GM21825 (cell line): ENCODE measurements at regions not wholly inside any gene's neighbourhood (a gene's known extent, or its start where the extent isn't known, plus 50 kb on each side); places are given as distances from the start of the nearest gene placed in this dataset.
"Not testable (repeated sequence)": the region's sequence is repeated elsewhere in the genome, so short reads cannot be mapped to it uniquely, and the experiment has no call there.

Experiments
- ATAC-seq: cut with Tn5 transposase; IDR thresholded peaks from one replicate; pipeline ENCODE4 v1.9.1; 2021; ENCODE audit warnings: mild to moderate bottlenecking, moderate library complexity; ENCODE audit not compliant: unreplicated experiment

DNA sequence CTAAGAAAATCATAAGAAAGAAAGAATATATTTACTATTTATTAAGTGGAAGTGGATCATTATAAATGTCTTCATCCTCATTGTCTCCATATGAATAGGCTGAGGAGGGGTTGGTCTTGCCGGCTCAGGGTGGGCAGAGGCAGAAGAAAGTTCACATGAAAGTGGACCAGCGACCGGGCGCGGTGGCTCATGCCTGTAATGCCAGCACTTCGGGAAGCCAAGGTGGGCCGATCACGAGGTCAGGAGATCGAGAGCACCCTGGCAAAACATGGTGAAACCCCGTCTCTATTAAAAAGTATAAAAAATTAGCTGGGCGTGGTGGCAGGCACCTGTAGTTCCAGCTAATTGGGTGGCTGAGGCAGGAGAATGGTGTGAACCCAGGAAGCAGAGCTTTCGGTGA, 1145.4 kb downstream of the STIM2 start:
- no peak for ATAC-seq

DNA sequence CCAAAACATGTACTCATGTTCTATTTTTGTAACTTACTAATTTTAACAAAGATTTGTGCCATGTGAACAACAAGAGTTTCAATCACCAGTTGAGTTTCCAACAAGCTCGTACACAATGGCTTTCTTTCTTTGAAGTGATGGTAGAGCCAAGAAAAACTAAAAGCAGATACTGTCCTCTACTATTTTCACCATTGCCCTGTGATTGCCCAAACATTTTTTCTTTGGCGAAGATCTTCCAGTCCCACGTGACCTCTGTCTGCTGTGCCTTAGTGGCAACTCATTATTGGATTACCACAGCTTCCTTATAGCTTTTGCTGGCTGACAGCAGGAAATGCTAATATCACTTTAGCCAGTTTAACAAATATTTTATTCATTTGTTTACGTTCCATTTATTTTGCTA, 1147.1 kb downstream of the STIM2 start:
- ATAC-seq: no peak

DNA sequence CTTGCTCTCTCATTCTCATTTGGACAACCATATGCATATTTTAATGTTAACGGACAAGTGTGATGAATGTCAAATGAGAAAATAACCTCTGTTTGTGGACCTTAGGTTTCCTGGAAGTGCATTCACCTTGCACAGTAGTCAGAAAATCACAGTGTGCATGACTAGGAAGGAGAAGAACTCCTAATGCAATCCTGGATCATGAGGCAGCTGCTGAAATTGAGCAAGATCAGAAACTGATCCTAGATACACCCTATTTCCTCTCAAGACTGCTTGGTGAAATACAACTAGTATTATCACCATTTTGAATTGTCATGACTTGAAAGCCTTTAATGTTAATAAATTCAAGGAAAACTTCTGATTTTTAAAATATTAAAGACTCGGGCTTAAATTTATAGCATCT, 1148.9 kb downstream of the STIM2 start:
- ATAC-seq: no peak

DNA sequence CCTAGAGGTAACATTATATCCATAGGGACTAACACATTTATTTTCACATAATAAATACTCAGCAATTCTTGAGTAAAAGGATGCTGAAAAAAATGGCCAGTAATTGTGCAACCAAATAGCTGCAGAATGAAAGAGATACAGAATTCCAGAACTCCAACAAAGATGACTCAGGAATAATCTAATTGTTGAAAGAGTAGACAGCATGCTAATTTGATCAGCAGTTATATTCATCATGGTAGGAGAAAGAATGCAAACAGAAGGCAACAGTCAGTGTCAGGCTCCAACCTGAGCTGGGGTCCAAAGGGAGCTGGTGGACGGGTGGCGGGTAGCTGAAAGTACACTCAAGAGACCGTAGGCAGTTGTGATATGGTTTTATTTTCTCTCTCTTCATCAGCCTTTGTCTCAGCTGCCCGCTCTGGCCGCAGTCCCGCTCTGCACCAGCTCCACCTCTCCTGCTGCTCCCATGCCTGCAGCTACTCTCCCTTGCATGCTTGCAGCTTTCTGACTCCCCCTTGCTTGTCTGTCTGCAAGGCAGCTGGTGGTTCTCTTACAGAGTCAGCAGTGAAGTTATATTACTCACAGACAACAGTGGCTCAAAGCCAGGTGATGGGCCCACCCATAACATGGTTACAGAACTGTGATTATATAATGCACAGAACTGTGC, 1150.1 kb downstream of the STIM2 start:
- no peak for ATAC-seq

DNA sequence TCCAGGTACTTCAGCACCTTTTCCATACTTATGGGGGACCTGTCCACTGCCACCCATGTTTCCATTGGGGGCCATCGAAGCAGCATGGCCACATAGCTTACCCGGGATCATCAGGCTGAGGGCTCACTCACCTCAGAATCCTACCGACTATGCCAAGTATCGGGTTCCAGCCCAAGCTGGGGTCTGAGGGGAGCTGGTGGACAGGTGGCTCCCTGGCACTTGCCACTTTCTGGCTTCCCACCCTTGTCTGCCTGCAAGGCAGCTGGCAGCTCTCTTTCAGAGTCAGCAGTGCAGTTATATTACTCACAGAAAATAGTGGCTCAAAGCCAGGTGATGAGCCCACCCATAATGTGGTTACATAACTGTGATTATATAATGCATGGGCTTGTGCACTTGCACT, 1153.8 kb downstream of the STIM2 start:
- ATAC-seq: no peak

DNA sequence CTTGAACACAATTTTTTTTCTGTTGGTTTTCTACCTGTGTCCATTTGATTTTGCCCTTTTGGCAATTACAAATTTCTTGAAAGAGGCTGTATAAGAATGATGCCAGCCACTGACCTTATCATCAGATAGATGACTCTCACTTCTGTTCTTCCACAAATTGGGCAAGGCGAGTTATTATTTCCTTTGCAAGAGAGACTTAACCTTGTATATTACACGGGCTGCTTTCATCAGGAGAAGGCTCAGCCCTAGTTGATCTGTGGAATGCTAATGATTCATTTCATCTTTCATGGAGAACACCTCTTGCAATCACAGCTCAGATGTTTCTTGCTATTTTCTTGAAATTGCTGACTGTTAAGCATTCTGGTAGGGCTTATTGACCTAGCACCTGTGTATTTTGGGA, 1155.4 kb downstream of the STIM2 start:
- no peak for ATAC-seq

DNA sequence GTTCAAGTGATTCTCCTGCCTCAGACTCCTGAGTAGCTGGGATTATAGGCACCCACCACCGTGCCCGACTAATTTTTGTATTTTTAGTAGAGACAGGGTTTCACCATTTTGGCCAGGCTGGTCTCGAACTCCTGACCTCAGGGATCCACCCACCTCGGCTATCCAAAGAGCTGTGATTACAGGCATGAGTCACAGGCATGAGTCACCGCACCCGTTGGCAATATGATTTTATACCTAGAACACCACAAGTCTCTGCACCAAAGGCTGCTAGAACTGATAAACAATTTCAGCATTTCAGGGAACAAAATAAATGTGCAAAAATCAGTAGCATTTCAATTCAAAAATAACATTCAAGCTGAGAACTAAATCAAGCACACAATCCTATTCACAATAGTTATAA, 1177.6 kb downstream of the STIM2 start:
- not testable (repeated sequence) for ATAC-seq

DNA sequence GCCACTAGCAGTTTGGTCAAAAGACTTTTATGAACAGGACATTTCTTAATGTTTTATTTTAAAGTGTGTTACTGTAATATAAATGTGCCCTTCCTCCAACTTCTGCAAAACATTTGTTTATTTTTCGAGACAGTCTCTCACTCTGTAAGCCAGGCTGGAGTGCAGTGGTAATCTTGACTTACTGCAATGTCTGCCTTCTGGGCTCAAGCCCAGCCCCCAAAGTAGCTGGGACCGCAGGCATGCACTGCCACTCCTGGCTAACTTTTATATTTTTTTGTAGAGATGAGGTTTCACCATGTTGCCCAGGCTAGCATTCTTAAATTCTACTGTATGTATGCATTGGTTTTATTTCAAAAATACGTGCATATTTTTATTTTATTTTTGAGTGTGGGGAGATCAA, 1201.9 kb downstream of the STIM2 start:
- no peak for ATAC-seq

DNA sequence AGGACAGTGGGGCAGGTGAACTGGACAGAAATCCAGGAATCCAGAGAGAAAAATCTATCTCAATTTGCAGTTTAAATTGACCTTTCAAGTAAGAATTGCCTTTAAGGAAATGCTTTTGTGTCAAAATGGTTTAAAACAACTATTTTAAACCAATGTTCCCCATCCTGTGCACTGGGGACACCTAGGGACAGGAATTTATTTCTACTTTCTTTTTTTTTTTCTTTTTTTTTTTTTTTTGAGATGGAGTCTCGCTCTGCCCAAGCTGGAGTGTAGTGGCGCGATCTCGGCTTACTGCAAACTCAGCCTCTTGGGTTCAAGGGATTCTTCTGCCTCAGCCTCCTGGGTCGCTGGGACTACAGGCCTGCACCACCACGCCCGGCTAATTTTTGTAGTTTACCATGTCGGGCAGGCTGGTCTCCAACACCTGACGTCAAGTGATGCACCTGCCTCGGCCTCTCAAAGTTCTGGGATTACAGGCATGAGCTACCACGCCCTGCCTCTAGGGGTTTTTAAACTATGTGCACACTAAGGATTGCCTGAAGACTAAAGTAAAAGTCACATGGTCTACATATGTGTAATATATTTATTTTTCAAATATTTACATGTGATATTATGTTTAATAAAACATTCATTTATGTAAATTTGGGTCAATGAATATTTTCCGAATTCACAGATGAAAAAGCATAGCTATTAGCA, 1213.4 kb downstream of the STIM2 start:
- no peak for ATAC-seq

DNA sequence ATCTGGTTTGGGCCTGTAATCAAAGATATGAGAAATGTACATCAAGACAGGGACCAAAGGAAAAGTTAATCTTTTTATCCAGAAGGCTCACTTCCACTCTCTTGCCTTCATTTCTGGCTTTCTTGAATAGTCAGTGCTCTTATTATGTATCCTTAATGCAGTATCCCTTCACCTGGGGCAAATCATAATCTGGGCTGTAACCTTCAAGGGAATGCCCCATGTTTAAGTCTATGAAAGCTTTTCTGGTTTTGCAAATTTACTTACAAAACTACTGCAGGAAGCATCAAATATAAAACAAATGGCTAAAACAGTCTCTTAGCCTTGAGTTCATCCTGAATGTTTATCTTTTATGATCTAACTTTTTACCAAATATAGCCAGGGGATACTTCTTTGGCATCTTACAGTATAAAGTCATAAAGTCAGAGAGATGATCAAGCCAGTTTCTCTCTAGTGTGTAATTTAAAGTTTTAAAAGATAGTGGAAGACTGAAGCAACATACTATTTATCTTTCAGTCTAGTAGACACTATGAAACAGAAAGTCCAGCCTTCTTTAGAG, 1214.8 kb downstream of the STIM2 start:
- no peak for ATAC-seq

DNA sequence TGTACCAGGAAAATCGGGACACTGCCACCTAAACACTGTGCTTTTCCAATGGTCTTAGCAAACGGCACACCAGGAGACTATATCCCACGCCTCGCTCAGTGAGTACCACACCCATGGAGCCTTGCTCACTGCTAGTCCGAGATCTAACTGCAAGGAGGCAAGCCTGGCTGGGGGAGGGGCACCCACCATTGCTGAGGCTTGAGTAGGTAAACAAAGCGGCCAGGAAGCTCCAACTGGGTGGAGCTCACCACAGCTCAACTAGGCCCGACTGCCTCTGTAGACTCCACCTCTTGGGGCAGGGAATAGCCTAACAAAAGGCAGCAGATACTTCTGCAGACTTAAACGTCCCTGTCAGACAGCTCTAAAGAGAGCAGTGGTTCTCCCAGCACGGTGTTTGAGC, 1216.6 kb downstream of the STIM2 start:
- not testable (repeated sequence) for ATAC-seq

DNA sequence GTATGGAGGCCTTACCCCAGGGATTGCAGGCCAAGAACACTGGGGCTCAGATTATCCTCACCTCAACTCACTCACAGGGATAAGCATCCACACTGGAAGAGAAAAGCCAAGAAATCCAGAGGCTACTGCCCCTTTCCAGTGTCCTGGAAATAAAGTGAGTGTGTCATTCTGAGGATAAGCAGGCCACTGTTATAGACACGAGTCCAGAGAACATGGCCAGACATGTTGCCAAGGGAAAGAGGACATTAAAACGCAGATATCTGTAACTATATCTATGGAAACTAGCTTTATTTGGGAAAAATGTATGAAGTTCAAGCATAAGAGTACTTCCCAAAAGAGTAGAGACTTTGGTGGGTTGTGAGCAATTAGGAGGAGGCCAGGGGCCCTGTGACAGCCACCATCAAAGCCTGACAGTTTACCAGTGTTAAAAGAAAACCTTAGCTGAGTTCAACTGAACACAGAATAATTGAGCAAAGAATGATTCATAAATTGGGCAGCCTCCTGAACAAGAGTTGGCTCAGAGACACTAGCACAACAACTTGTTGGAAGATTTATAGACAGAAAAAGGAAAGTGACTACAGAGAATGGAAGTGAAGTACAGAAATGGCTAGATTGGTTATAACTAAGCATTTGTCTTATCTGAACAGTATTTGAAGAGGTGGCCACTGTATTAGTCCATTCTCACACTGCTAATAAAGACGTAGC, 1222.2 kb downstream of the STIM2 start:
- ATAC-seq: no peak

DNA sequence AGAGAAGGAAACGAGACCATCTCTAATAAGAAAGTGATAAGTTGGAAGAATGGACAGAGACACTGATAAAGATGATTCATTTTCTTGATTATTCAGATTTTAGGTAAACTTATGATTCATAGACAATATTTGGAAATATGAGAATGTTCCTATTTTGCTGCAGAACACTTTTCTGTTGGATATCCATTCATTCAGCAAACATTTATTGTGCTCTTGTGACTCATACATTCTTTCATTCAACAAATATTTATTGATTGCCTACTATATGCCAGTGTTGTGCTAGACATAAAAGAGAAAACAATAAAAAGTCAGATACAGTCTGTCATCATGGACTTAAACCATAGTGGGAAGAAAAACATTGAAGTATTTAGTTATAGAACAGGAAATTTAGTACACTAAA, 1232.0 kb downstream of the STIM2 start:
- no peak for ATAC-seq

DNA sequence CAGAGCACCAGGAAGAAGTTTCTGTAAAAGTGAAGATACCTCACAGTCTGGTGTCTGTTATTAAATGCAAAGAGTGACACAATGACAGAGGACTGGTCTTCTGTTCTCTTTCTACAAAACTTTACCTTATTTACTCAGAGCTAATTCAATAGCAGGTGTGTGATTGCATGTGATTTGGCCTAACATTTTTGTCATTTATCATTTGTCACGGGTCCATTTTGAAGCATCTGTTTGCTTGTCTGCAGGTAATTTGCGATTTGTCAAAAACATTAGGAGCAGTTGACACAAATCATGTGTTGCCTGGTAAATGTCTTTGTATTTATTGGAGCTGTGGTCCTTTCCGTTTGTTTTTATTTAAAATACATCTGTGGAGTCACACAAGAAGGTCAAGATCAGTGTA, 1232.4 kb downstream of the STIM2 start:
- ATAC-seq: no peak

DNA sequence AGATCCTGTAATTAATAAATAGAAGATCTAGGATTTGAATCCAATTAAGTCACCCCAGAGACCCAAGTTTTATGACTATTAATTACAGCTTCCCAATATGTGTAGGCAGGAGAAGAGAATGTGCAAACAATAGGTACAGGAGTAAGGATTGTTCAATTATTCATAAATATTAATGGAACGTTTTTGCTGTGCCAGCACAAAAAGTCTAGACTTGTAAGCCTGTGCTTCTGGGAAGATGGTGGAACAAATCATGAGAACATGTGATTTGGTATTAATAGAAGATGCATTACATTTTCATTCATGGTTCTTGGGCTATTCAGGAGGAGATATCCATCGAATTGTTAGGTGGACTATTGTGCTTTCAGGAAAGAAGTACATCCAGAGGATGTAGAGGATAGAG, 1240.9 kb downstream of the STIM2 start:
- ATAC-seq: no peak

DNA sequence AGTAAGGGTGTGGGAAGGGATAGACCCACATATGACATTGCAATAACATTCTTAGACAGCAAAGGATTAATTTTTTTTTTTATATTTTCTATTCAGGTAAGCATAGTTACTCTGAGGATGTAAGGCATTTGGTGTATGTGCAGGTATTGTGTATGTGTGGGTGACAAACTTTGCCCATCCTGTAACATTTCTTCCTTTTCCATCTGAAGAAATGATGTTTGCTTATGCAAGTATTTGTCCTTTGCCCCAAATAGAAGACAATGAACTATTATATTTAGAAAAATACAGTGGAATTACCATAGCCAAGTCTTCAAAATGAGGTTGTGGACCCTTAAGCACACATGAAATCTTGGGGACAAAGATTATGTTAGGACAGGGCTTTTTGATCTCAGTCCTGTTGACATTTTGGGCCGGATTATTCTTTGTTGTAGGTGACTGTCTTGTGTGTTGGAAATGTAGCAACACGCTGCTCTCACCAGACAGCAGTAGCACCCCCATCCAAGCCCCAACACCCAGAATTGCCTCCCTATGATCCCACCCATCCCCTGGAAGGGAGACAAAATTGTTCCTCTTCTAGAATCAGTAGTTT, 1244.7 kb downstream of the STIM2 start:
- ATAC-seq: no peak

DNA sequence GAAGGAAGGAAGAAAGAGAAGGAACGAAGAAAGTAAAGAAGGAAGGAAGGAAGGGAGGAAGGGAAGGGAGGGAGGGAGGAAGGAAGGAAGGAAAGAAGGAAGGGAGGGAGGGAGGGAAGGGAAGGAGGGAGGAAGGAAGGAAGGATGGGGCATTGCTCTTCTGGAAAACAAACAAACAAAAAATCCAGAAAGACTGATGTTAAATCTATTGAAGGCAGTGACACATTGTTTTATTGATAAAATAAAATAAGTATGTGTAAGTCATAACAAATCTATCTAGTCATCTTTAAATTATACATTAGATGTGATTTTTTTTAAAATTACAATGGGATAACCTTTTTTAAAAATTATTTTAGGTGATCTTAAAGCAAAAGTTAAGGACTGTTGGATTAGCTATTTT, 1245.5 kb downstream of the STIM2 start:
- no peak for ATAC-seq

DNA sequence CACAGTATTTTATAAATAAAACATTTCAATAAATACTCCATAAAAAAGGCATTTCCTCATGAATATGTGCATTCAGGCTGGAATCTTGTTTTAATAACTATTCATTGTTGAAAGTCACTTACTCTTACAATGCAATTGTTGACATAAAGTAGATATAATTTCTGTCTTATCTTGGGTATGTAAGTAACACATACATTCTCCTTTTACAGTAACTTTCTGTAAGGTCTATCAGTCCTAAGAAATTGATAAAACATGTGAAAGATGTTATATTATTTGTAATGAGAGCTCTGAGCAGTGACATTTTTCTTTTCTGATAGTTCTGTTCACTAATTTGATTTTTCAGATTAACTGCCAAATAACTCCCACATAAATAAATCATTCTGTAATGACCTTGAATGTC, 1249.2 kb downstream of the STIM2 start:
- ATAC-seq: no peak

DNA sequence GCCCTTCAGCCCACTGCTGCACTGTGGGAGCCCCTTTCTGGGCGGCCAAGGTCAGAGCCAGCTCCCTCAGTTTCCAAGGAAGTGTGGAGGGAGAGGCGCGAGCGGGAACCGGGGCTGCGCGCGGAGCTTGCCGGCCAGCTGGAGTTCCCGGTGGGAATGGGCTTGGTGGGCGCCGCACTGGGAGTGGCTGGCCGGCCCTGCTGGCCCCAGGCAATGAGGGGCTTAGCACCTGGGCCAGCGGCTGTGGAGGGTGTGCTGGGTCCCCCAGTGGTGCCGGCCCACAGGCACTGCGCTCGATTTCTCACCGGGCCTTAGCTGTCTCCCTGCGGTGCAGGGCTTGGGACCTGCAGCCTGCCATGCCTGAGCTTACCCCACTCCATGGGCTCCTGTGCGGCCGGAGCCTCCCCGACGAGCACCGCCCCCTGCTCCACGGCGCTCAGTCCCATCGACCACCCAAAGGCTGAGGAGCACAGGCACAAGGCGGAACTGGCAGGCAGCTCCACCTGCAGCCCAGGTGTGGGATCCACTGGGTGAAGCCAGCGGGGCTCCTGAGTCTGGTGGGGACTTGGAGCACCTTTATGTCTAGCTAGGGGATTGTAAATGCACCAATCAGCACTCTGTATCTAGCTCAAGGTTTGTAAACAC, 1252.2 kb downstream of the STIM2 start:
- not testable (repeated sequence) for ATAC-seq

DNA sequence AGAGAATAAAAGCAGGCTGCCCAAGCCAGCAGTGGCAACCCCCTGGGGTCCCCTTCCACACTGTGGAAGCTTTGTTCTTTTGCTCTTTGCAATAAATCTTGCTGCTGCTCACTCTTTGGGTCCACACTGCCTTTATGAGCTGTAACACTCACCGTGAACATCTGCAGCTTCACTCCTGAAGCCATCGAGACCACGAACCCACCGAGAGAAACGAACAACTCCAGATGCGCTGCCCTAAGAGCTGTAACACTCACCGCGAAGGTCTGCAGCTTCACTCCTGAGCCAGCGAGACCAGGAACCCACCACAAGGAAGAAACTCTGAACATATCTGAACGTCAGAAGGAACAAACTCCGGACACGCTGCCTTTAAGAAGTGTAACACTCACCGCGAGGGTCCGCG, 1252.9 kb downstream of the STIM2 start:
- ATAC-seq: not testable (repeated sequence)

DNA sequence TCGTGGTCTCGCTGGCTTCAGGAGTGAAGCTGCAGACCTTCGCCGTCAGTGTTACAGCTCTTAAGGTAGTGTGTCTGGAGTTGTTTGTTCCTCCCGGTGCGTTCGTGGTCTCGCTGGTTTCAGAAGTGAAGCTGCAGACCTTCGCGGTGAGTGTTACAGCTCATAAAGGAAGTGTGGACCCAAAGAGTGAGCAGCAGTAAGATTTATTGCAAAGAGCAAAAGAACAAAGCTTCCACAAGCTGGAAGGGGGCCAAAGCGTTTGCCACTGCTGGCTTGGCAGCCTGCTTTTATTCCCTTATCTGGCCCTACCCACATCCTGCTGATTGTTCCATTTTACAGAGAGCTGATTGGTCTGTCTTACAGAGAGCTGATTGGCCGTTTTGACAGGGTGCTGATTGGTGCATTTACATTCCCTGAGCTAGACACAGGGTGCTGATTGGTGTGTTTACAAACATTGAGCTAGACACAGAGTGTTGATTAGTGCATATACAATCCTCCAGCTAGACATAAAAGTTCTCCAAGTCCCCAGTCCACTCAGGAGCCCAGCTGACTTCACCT, 1256.0 kb downstream of the STIM2 start:
- not testable (repeated sequence) for ATAC-seq
